Erythroblast (primary cell): ENCODE measurements at regions not wholly inside any gene's neighbourhood (a gene's known extent, or its start where the extent isn't known, plus 50 kb on each side); places are given as distances from the start of the nearest gene placed in this dataset.

ENCODE experiments used
- GATA1 ChIP-seq: IDR thresholded peaks from 2 replicates; pipeline ENCODE4 v1.6.1; 2011; ENCODE audit warnings: low read depth, mild to moderate bottlenecking, control low read depth, low read length, moderate library complexity
- POLR2A ChIP-seq: IDR thresholded peaks from 2 replicates; pipeline ENCODE4 v1.6.1; 2011; ENCODE audit warnings: mild to moderate bottlenecking, low read length

- TF ChIP-seq POLR2A (no peak), GATA1 (no peak)
These were observed 1002.0 kb downstream of the OTOL1 start for GRCh38 chr3:162498626-162499025.
